Tibial artery (tissue), 4 donors: ENCODE measurements at regions not wholly inside any gene's neighbourhood (a gene's known extent, or its start where the extent isn't known, plus 50 kb on each side); places are given as distances from the start of the nearest gene placed in this dataset.
A peak's percentile ranks its signal among the peaks of the same experiment; 100 is the strongest.

Experiments
- DNase-seq, 2 donors: peaks; one replicate each; pipeline ENCODE4 v3.0.0-alpha.2; 2019
- H3K27ac ChIP-seq, 2 donors: fragments of 200-600 bp; sonication (generic) in 1 of 2; 1 replicate in 1 of 2; 2 replicates in 1 of 2; pipeline ENCODE4 v1.5.1; 2018 to 2019; ENCODE audit warnings: mild to moderate bottlenecking in 1 of 2
- H3K27me3 ChIP-seq, 2 donors: fragments of 200-600 bp; sonication (generic) in 1 of 2; one replicate each; pipeline versions ENCODE4 v1.5.1 to v1.6.0; 2016 to 2019
- H3K36me3 ChIP-seq, 3 donors: fragments of 200-600 bp; sonication (generic) in 2 of 3; one replicate each; pipeline ENCODE4 v1.5.1; 2016 to 2019; ENCODE audit warnings: mild to moderate bottlenecking in 2 of 3
- H3K4me1 ChIP-seq, 4 donors: fragments of 200-600 bp; sonication (generic) in 2 of 4; 1 replicate in 3 of 4; 2 replicates in 1 of 4; pipeline ENCODE4 v1.5.1; 2016 to 2019
- H3K4me3 ChIP-seq, 2 donors: fragments of 200-600 bp; sonication (generic) in 1 of 2; 1 replicate in 1 of 2; 2 replicates in 1 of 2; pipeline ENCODE4 v1.5.1; 2018 to 2019; ENCODE audit warnings: mild to moderate bottlenecking in 2 of 2
- H3K9me3 ChIP-seq, 3 donors: fragments of 200-600 bp; sonication (generic) in 1 of 3; one replicate each; pipeline ENCODE4 v1.5.1; 2016 to 2019
- CTCF ChIP-seq, 2 experiments: fragments of 200-600 bp in 1 of 2; fragments of 450-650 bp in 1 of 2; IDR thresholded peaks; one replicate each; pipeline ENCODE4 v1.5.1; 2017 to 2019; ENCODE audit warnings: antibody characterized with exemption in 2 of 2, mild to moderate bottlenecking in 1 of 2, moderate library complexity in 1 of 2
- intact Hi-C: fragments of 100-400 bp; cut with DNase I; formaldehyde crosslinking; loops from one replicate; pipeline ENCODE4 v1.15.0; 2023; ENCODE audit warnings: low total_unique reads

- H3K9me3 ChIP-seq: no peaks in the 10 kb centered on the region
- DNase-seq: peak in 1 of 2 donors; percentile 29
- no peak overlapping the region for H3K27ac ChIP-seq
- intact Hi-C loops: no loop called here
- TF ChIP-seq CTCF (IDR thresholded peaks at IDR 0.05): peak in 1 of 2 experiments; percentile 26
- no peaks in the 10 kb centered on the region for H3K36me3 ChIP-seq
- H3K4me1 ChIP-seq: no peaks in the 10 kb centered on the region
- peak overlapping the region in 1 of 2 donors; percentile 24 for H3K4me3 ChIP-seq
- H3K27me3 ChIP-seq: no peaks in the 10 kb centered on the region
Observed at GRCh38 chr5:26482810-26483375, 555.5 kb downstream of the CDH9 start.

- no peak for DNase-seq
- peak overlapping the region in 1 of 2 donors; percentile 24 for H3K4me3 ChIP-seq
- TF ChIP-seq CTCF (IDR thresholded peaks at IDR 0.05): no peak
- H3K27ac ChIP-seq: no peak overlapping the region
- no peaks in the 10 kb centered on the region for H3K27me3 ChIP-seq
- H3K36me3 ChIP-seq: no peaks in the 10 kb centered on the region
- H3K9me3 ChIP-seq: no peaks in the 10 kb centered on the region
- intact Hi-C loops: no loop called here
- H3K4me1 ChIP-seq: no peaks in the 10 kb centered on the region
Observed at GRCh38 chr5:26482076-26482809, 556.1 kb downstream of the CDH9 start.

GRCh38 chr5:26470439-26470838 lies 567.9 kb downstream of the CDH9 start:
- Histone ChIP-seq H3K27me3 (no peaks in the 10 kb centered on the region), H3K9me3 (no peaks in the 10 kb centered on the region), H3K36me3 (no peaks in the 10 kb centered on the region), H3K27ac (no peak overlapping the region), H3K4me3 (no peak overlapping the region), H3K4me1 (no peaks in the 10 kb centered on the region)
- TF ChIP-seq CTCF (IDR thresholded peaks at IDR 0.05): no peak
- DNase-seq: no peak
- intact Hi-C loops: no loop called here

- Histone ChIP-seq H3K27me3 (no peaks in the 10 kb centered on the region), H3K27ac (no peak overlapping the region)
Observed at GRCh38 chr5:26439121-26439520, 599.3 kb downstream of the CDH9 start.

GRCh38 chr5:26434688-26435087 lies 603.7 kb downstream of the CDH9 start:
- no peak overlapping the region for H3K27ac ChIP-seq
- H3K4me3 ChIP-seq: no peak overlapping the region
- no peak for TF ChIP-seq CTCF (IDR thresholded peaks at IDR 0.05)
- H3K27me3 ChIP-seq: no peaks in the 10 kb centered on the region
- no peaks in the 10 kb centered on the region for H3K4me1 ChIP-seq
- intact Hi-C loops: no loop called here
- DNase-seq: no peak
- H3K36me3 ChIP-seq: no peaks in the 10 kb centered on the region
- no peaks in the 10 kb centered on the region for H3K9me3 ChIP-seq

More at GRCh38 chr5:26439121-26439520, 599.3 kb downstream of the CDH9 start:
- no peaks in the 10 kb centered on the region for H3K9me3 ChIP-seq
- intact Hi-C loops: no loop called here
- no peaks in the 10 kb centered on the region for H3K36me3 ChIP-seq
- H3K4me1 ChIP-seq: no peaks in the 10 kb centered on the region
- no peak for TF ChIP-seq CTCF (IDR thresholded peaks at IDR 0.05)
- H3K4me3 ChIP-seq: no peak overlapping the region
- no peak for DNase-seq
